ENCODE measurements at regions not wholly inside any gene's neighbourhood (a gene's known extent, or its start where the extent isn't known, plus 50 kb on each side); places are given as distances from the start of the nearest gene placed in this dataset.

DNA sequence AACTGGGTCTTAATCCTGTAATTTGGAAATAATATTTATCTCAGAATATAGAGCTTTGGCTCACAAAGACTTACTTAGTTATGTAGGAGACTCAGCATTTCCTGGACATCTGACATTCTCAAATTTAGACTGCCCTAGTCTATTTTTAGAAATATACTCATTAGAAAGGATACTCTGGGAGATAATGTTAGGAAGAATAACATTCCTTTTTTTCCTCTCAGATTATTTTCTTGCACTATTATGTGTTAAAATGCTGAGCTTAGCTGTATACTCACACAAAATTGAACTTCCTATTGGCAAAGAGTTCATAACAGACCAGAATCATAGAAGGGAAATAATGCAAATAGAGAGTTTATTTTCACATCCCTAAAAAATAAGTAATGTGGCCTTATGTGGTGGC is 1424.9 kb upstream of the PCDH7 start:
- Histone ChIP-seq H2BK120ac (ENCODE audit: low read depth, low read length) (no peak overlapping the region), H3K27ac (ENCODE audit: low read depth, low read length) (no peak overlapping the region), H3K4me2 (ENCODE audit: low read length) (no peak overlapping the region), H3K4me1 (ENCODE audit: control insufficient read depth, low read depth, low read length) (no peaks in the 10 kb centered on the region), H3K79me1 (ENCODE audit: low read length) (no peaks in the 10 kb centered on the region), H3K23ac (ENCODE audit: low read length) (no peak overlapping the region), H2AK5ac (ENCODE audit: low read length) (no peak overlapping the region), H3K4ac (ENCODE audit: low read depth, low read length) (no peak overlapping the region), H3K27me3 (ENCODE audit: insufficient read depth, low read length, poor library complexity) (no peaks in the 10 kb centered on the region), H3K36me3 (ENCODE audit: control insufficient read depth, insufficient read depth, low read length) (no peaks in the 10 kb centered on the region), H3K56ac (ENCODE audit: low read length) (no peak overlapping the region), H3K9ac (ENCODE audit: low read length) (no peak overlapping the region), H2BK15ac (replicated peaks; ENCODE audit: low read depth) (no peak overlapping the region), H3K18ac (ENCODE audit: low read length) (no peak overlapping the region), H4K5ac (ENCODE audit: low read length) (no peak overlapping the region), H2BK5ac (ENCODE audit: low read length) (no peak overlapping the region), H3K79me2 (ENCODE audit: control insufficient read depth, insufficient read depth, low read length) (no peaks in the 10 kb centered on the region), H3K4me3 (ENCODE audit: low read length) (no peak overlapping the region), H4K8ac (ENCODE audit: low read depth, low read length) (no peak overlapping the region)
- no peak for DNase-seq

DNA sequence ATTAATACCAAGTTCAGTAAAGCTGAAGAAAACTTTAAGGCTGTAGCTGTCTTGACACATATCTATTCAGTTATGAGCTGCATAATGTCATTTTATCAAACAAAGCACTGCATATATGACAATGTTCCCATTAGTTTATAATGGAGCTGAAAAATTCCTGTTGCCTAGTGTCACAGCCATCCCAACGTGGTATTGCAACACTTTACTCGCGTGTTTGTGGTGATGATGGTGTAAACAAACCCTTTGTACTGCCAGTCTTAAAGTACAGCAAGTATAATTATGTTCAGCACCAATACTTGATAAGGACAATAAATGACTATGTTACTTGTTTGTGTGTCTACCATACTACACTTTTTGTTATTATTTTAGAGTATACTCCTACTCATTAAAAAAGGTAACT is 1415.6 kb upstream of the PCDH7 start:
- Histone ChIP-seq H3K23ac (ENCODE audit: low read length) (no peak overlapping the region), H3K9ac (ENCODE audit: low read length) (no peak overlapping the region), H2AK5ac (ENCODE audit: low read length) (no peak overlapping the region), H3K4ac (ENCODE audit: low read depth, low read length) (no peak overlapping the region), H3K56ac (ENCODE audit: low read length) (no peak overlapping the region), H3K79me2 (ENCODE audit: control insufficient read depth, insufficient read depth, low read length) (no peaks in the 10 kb centered on the region), H2BK5ac (ENCODE audit: low read length) (no peak overlapping the region), H2BK120ac (ENCODE audit: low read depth, low read length) (no peak overlapping the region), H3K27ac (ENCODE audit: low read depth, low read length) (no peak overlapping the region), H3K18ac (ENCODE audit: low read length) (no peak overlapping the region), H3K79me1 (ENCODE audit: low read length) (no peaks in the 10 kb centered on the region), H2BK15ac (replicated peaks; ENCODE audit: low read depth) (no peak overlapping the region), H3K4me1 (ENCODE audit: control insufficient read depth, low read depth, low read length) (no peaks in the 10 kb centered on the region), H3K27me3 (ENCODE audit: insufficient read depth, low read length, poor library complexity) (no peaks in the 10 kb centered on the region), H3K4me3 (ENCODE audit: low read length) (no peak overlapping the region), H3K4me2 (ENCODE audit: low read length) (no peak overlapping the region), H3K36me3 (ENCODE audit: control insufficient read depth, insufficient read depth, low read length) (no peaks in the 10 kb centered on the region), H4K5ac (ENCODE audit: low read length) (no peak overlapping the region), H4K8ac (ENCODE audit: low read depth, low read length) (no peak overlapping the region)
- DNase-seq = peak; percentile 16
- no CpG with 5 or more reads among the region's 3 CpGs for WGBS (ENCODE audit: extremely low coverage, insufficient coverage, low lambda C conversion rate)

DNA sequence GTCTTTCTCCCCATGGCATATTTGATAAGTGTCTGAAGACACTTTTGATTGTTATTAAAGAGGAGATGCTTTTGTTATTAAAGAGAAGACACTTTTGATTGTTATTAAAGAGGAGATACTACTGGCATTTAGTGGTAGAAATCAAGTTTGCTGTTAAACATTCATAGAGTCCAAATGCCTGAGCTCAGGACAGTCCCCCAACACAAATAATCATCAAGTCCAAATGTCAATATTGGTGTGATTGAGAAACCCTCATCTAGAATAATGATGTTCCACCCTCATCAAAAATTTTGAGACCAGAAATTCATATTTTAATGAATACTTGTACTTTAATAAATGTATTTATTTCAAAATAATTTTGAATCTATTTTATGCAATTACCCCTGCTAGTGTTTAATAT is 1412.9 kb upstream of the PCDH7 start:
- H3K4me2 ChIP-seq (ENCODE audit: low read length) = no peak overlapping the region
- H3K79me1 ChIP-seq (ENCODE audit: low read length) = no peaks in the 10 kb centered on the region
- H3K56ac ChIP-seq (ENCODE audit: low read length) = no peak overlapping the region
- no peaks in the 10 kb centered on the region for H3K27me3 ChIP-seq (ENCODE audit: insufficient read depth, low read length, poor library complexity)
- no peak overlapping the region for H2AK5ac ChIP-seq (ENCODE audit: low read length)
- H3K36me3 ChIP-seq (ENCODE audit: control insufficient read depth, insufficient read depth, low read length) = no peaks in the 10 kb centered on the region
- no peak for DNase-seq
- H3K18ac ChIP-seq (ENCODE audit: low read length) = no peak overlapping the region
- no peak overlapping the region for H4K8ac ChIP-seq (ENCODE audit: low read depth, low read length)
- H3K4me1 ChIP-seq (ENCODE audit: control insufficient read depth, low read depth, low read length) = no peaks in the 10 kb centered on the region
- no peaks in the 10 kb centered on the region for H3K79me2 ChIP-seq (ENCODE audit: control insufficient read depth, insufficient read depth, low read length)
- H4K5ac ChIP-seq (ENCODE audit: low read length) = no peak overlapping the region
- H2BK5ac ChIP-seq (ENCODE audit: low read length) = no peak overlapping the region
- no peak overlapping the region for H2BK15ac ChIP-seq (replicated peaks; ENCODE audit: low read depth)
- H3K23ac ChIP-seq (ENCODE audit: low read length) = no peak overlapping the region
- H3K4ac ChIP-seq (ENCODE audit: low read depth, low read length) = no peak overlapping the region
- H2BK120ac ChIP-seq (ENCODE audit: low read depth, low read length) = no peak overlapping the region
- no peak overlapping the region for H3K4me3 ChIP-seq (ENCODE audit: low read length)
- no peak overlapping the region for H3K9ac ChIP-seq (ENCODE audit: low read length)
- no peak overlapping the region for H3K27ac ChIP-seq (ENCODE audit: low read depth, low read length)

DNA sequence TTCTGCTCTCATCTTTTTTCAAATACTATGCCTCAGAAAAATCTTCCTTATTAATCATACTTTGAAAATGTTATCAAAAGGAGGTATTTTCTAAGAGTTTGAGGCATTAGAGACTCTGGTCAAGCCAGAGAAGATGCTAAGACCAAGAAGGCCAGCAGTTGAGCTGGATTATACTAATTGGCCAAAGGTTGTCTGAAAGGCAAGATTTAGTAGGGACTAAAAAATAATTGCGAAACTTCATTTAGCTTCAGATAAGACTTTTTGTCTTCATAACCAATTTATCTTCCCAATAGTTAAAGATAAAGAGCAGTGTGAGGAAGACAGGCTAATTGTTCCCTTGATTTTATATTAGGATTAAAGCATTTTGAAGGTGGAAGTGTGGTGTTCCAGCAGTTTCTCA is 1412.4 kb upstream of the PCDH7 start:
- Histone ChIP-seq H3K23ac (ENCODE audit: low read length) (no peak overlapping the region), H2BK15ac (replicated peaks; ENCODE audit: low read depth) (no peak overlapping the region), H3K4me3 (ENCODE audit: low read length) (no peak overlapping the region), H2AK5ac (ENCODE audit: low read length) (no peak overlapping the region), H3K27me3 (ENCODE audit: insufficient read depth, low read length, poor library complexity) (no peaks in the 10 kb centered on the region), H3K79me1 (ENCODE audit: low read length) (no peaks in the 10 kb centered on the region), H3K9ac (ENCODE audit: low read length) (no peak overlapping the region), H3K4me2 (ENCODE audit: low read length) (no peak overlapping the region), H3K4me1 (ENCODE audit: control insufficient read depth, low read depth, low read length) (no peaks in the 10 kb centered on the region), H2BK120ac (ENCODE audit: low read depth, low read length) (no peak overlapping the region), H3K4ac (ENCODE audit: low read depth, low read length) (no peak overlapping the region), H3K27ac (ENCODE audit: low read depth, low read length) (no peak overlapping the region), H4K5ac (ENCODE audit: low read length) (no peak overlapping the region), H3K36me3 (ENCODE audit: control insufficient read depth, insufficient read depth, low read length) (no peaks in the 10 kb centered on the region), H3K56ac (ENCODE audit: low read length) (no peak overlapping the region), H4K8ac (ENCODE audit: low read depth, low read length) (no peak overlapping the region), H3K79me2 (ENCODE audit: control insufficient read depth, insufficient read depth, low read length) (no peaks in the 10 kb centered on the region), H2BK5ac (ENCODE audit: low read length) (no peak overlapping the region), H3K18ac (ENCODE audit: low read length) (no peak overlapping the region)
- no CpG with 5 or more reads among the region's 1 CpG for WGBS (ENCODE audit: extremely low coverage, insufficient coverage, low lambda C conversion rate)
- no peak for DNase-seq

DNA sequence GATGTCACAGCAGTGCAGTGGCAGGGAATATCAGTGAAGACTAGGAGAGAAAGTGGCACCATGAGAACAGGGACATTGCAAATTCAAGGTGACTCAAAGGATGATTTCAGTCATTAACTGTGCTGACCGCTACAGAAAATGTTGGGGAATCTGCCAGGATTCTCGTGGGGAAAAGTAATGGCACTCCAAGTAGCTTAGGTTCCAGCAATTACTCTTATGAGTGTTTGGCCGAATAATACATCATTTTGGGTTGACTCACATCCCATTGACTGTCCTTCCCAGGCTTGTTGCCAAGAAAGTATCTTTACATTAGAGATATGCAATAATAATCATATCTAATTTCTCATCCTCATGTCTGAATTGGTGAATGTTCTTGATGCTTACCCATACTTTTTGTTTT is 1411.1 kb upstream of the PCDH7 start:
- no peak for DNase-seq
- WGBS (ENCODE audit: extremely low coverage, insufficient coverage, low lambda C conversion rate) = no CpG with 5 or more reads among the region's 3 CpGs
- H2AK5ac ChIP-seq (ENCODE audit: low read length) = no peak overlapping the region

DNA sequence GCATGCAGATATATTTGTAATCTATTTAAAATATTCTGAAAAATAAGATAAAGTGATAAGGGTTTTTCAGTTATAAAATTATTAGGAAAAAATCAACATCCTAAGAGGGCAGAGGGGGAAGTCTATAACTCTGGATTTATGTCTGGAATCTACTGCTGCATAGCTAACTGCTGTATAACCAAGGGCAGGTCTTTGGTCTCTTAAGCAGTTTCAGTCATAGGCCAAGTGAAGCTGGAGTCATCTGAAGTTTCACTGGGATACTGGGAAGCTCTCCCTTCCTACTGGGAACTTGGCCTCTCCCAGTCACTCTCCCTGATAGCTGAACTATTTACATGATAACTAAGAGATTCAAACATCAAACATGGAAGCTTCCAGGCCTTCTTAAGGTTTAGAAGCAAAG is 1409.9 kb upstream of the PCDH7 start:
- H3K36me3 ChIP-seq (ENCODE audit: control insufficient read depth, insufficient read depth, low read length) = no peaks in the 10 kb centered on the region
- no peak overlapping the region for H3K27ac ChIP-seq (ENCODE audit: low read depth, low read length)
- H4K8ac ChIP-seq (ENCODE audit: low read depth, low read length) = no peak overlapping the region
- H2BK15ac ChIP-seq (replicated peaks; ENCODE audit: low read depth) = no peak overlapping the region
- no peak overlapping the region for H3K4me2 ChIP-seq (ENCODE audit: low read length)
- no peak overlapping the region for H4K5ac ChIP-seq (ENCODE audit: low read length)
- H3K4me1 ChIP-seq (ENCODE audit: control insufficient read depth, low read depth, low read length) = no peaks in the 10 kb centered on the region
- H3K23ac ChIP-seq (ENCODE audit: low read length) = no peak overlapping the region
- H3K27me3 ChIP-seq (ENCODE audit: insufficient read depth, low read length, poor library complexity) = no peaks in the 10 kb centered on the region
- DNase-seq = no peak
- H2BK5ac ChIP-seq (ENCODE audit: low read length) = no peak overlapping the region
- H3K79me1 ChIP-seq (ENCODE audit: low read length) = no peaks in the 10 kb centered on the region
- no peak overlapping the region for H3K9ac ChIP-seq (ENCODE audit: low read length)
- H3K79me2 ChIP-seq (ENCODE audit: control insufficient read depth, insufficient read depth, low read length) = no peaks in the 10 kb centered on the region
- no peak overlapping the region for H3K56ac ChIP-seq (ENCODE audit: low read length)
- no peak overlapping the region for H3K18ac ChIP-seq (ENCODE audit: low read length)
- no peak overlapping the region for H2BK120ac ChIP-seq (ENCODE audit: low read depth, low read length)
- no peak overlapping the region for H3K4ac ChIP-seq (ENCODE audit: low read depth, low read length)
- no peak overlapping the region for H3K4me3 ChIP-seq (ENCODE audit: low read length)
- no peak overlapping the region for H2AK5ac ChIP-seq (ENCODE audit: low read length)

More for the DNA sequence above, 1411.1 kb upstream of the PCDH7 start:
- Histone ChIP-seq H2BK15ac (replicated peaks; ENCODE audit: low read depth) (no peak overlapping the region), H3K27ac (ENCODE audit: low read depth, low read length) (no peak overlapping the region), H3K4ac (ENCODE audit: low read depth, low read length) (no peak overlapping the region), H3K9ac (ENCODE audit: low read length) (no peak overlapping the region), H3K23ac (ENCODE audit: low read length) (no peak overlapping the region), H3K4me1 (ENCODE audit: control insufficient read depth, low read depth, low read length) (no peaks in the 10 kb centered on the region), H3K79me1 (ENCODE audit: low read length) (no peaks in the 10 kb centered on the region), H3K56ac (ENCODE audit: low read length) (no peak overlapping the region), H3K4me3 (ENCODE audit: low read length) (no peak overlapping the region), H3K79me2 (ENCODE audit: control insufficient read depth, insufficient read depth, low read length) (no peaks in the 10 kb centered on the region), H3K36me3 (ENCODE audit: control insufficient read depth, insufficient read depth, low read length) (no peaks in the 10 kb centered on the region), H3K18ac (ENCODE audit: low read length) (no peak overlapping the region), H2BK120ac (ENCODE audit: low read depth, low read length) (no peak overlapping the region), H3K27me3 (ENCODE audit: insufficient read depth, low read length, poor library complexity) (no peaks in the 10 kb centered on the region), H4K5ac (ENCODE audit: low read length) (no peak overlapping the region), H3K4me2 (ENCODE audit: low read length) (no peak overlapping the region), H2BK5ac (ENCODE audit: low read length) (no peak overlapping the region), H4K8ac (ENCODE audit: low read depth, low read length) (no peak overlapping the region)

All from mesendoderm (in vitro differentiated cells).